H1 (cell line): ENCODE measurements at regions not wholly inside any gene's neighbourhood (a gene's known extent, or its start where the extent isn't known, plus 50 kb on each side); places are given as distances from the start of the nearest gene placed in this dataset.
A peak's percentile ranks its signal among the peaks of the same experiment; 100 is the strongest.

ENCODE experiments used
- ATF2 ChIP-seq: IDR thresholded peaks from 2 replicates; pipeline ENCODE4 v1.6.1; 2012; ENCODE audit warnings: low read length, inconsistent platforms
- BRCA1 ChIP-seq: IDR thresholded peaks from 2 replicates; pipeline ENCODE4 v1.6.1; 2012; ENCODE audit warnings: low read depth, low read length, improper control_type of control experiment
- CTBP2 ChIP-seq: IDR thresholded peaks from 2 replicates; pipeline ENCODE4 v1.7.0; 2011; ENCODE audit warnings: borderline replicate concordance, mild to moderate bottlenecking, moderate library complexity, mixed read lengths, low read length; ENCODE audit not compliant: insufficient read depth, insufficient read length
- E2F6 ChIP-seq: IDR thresholded peaks from 2 replicates; pipeline ENCODE4 v1.6.1; 2012; ENCODE audit warnings: inconsistent platforms
- EP300 ChIP-seq, 2 experiments: IDR thresholded peaks; 1 replicate in 1 of 2; 2 replicates in 1 of 2; pipeline ENCODE4 v1.6.1; 2011 to 2012; ENCODE audit warnings: low read depth in 2 of 2, low read length in 2 of 2, mild to moderate bottlenecking in 2 of 2, borderline replicate concordance in 1 of 2, inconsistent platforms in 1 of 2, moderate library complexity in 1 of 2
- GABPA ChIP-seq: IDR thresholded peaks from 2 replicates; pipeline ENCODE4 v1.6.1; 2011; ENCODE audit warnings: mild to moderate bottlenecking, low read length, moderate library complexity, borderline replicate concordance; ENCODE audit not compliant: insufficient read depth
- HDAC6 ChIP-seq: IDR thresholded peaks from one replicate; pipeline ENCODE4 v1.7.1; 2012; ENCODE audit warnings: low read depth, mild to moderate bottlenecking, inconsistent platforms, low read length, moderate library complexity
- JUND ChIP-seq: IDR thresholded peaks from 2 replicates; pipeline ENCODE4 v1.6.1; 2011; ENCODE audit warnings: mild to moderate bottlenecking, improper control_type of control experiment, low read length
- NANOG ChIP-seq: IDR thresholded peaks from 2 replicates; pipeline ENCODE4 v1.6.1; 2011; ENCODE audit warnings: low read length, low read depth, mild to moderate bottlenecking, inconsistent platforms; ENCODE audit not compliant: insufficient read depth, poor library complexity, severe bottlenecking
- POLR2A ChIP-seq, 2 experiments: IDR thresholded peaks; 1 replicate in 1 of 2; 2 replicates in 1 of 2; pipeline ENCODE4 v1.6.1; 2011; ENCODE audit warnings: low read depth in 2 of 2, low read length in 2 of 2, mild to moderate bottlenecking in 2 of 2; ENCODE audit errors: control extremely low read depth in 1 of 2
- RAD21 ChIP-seq, 2 experiments: IDR thresholded peaks in 1 of 2; conservative IDR thresholded peaks in 1 of 2; 2 replicates each; pipeline ENCODE4 v1.6.1; 2011; ENCODE audit warnings: low read depth in 2 of 2, low read length in 2 of 2, improper control_type of control experiment in 1 of 2, inconsistent platforms in 1 of 2, mild to moderate bottlenecking in 1 of 2, moderate library complexity in 1 of 2
- SIN3A ChIP-seq, 2 experiments: IDR thresholded peaks in 1 of 2; conservative IDR thresholded peaks in 1 of 2; 2 replicates each; pipeline ENCODE4 v1.6.1; 2011 to 2012; ENCODE audit warnings: low read length in 2 of 2, improper control_type of control experiment in 1 of 2, low read depth in 1 of 2, mild to moderate bottlenecking in 1 of 2
- SIX5 ChIP-seq: IDR thresholded peaks from 2 replicates; pipeline ENCODE4 v1.6.1; 2011; ENCODE audit warnings: mild to moderate bottlenecking, low read depth, low read length
- SP2 ChIP-seq: IDR thresholded peaks from 2 replicates; pipeline ENCODE4 v1.6.1; 2012; ENCODE audit warnings: mild to moderate bottlenecking, low read length, inconsistent platforms
- SUZ12 ChIP-seq: fragments of 200-600 bp; sonication (generic); IDR thresholded peaks from 2 replicates; pipeline ENCODE4 v1.6.1; 2012; ENCODE audit warnings: mild to moderate bottlenecking, inconsistent platforms, low read length, moderate library complexity, mixed read lengths
- ZNF274 ChIP-seq: IDR thresholded peaks from 2 replicates; pipeline ENCODE4 v1.7.0; 2012; ENCODE audit warnings: low read length, borderline replicate concordance; ENCODE audit errors: extremely low read depth

DNA sequence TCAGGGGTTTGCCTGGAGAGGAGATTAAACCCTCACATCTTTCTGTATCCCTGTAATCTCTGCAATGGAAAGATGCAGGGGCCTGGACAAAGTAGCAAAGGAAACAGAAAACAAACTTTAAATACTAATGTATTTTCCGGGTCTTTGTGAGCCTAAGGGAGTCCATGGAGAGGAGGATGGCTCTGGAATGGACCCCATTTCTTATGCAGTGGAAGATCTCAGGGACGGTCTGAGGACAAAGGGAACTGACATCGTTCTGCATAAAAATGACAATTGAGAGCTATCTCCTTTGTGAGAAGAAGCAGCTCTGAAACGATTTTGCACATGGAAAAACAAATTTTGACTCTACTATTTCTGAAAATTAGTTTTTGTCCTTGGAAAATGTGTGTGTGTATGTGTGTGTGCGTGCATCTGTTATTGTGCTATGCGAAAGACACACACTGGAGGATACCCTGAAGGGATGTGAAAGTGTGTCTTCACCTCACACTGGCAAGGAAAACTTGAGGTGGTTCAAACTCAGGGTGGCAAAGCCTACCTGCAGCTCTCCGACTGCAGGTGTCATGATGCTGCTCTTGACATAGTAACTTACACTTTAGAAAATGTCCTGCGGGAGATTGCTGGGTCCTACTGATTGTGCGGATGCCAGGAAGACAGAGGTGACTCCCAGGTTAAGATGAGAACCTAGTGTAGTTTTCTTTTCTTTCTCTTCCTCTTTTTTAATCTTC, 126.4 kb upstream of the JADE1 start (continued):
- TF ChIP-seq ATF2 (0 out of 2 replicates have a peak, but pooled peaks have one; percentile 6), NANOG (peak; percentile 89), SP2 (no peak), SIX5 (no peak), E2F6 (no peak), EP300 (IDR thresholded peaks at IDR 0.05; ENCODE audit: borderline replicate concordance in 1 of 2, low read depth in 2 of 2, low read length in 2 of 2) (no peak), HDAC6 (no peak), JUND (no peak), RAD21 (IDR thresholded peaks at IDR 0.05 in 1 of 2, conservative IDR thresholded peaks at IDR 0.05 in 1 of 2; ENCODE audit: low read depth in 2 of 2, low read length in 2 of 2) (peak; percentile 16 to 28; a peak in 2 of 4 replicates), POLR2A (IDR thresholded peaks at IDR 0.05; ENCODE audit: control extremely low read depth in 1 of 2, low read depth in 2 of 2, low read length in 2 of 2) (peak in 1 of 2 experiments; percentile 46; a peak in 1 of 3 replicates), ZNF274 (no peak), CTBP2 (no peak), GABPA (no peak), BRCA1 (no peak), SIN3A (conservative IDR thresholded peaks at IDR 0.05 in 1 of 2, IDR thresholded peaks at IDR 0.05 in 1 of 2; ENCODE audit: low read depth in 1 of 2, low read length in 2 of 2) (0 out of 4 replicates have a peak, but pooled peaks of 1 of the 2 experiments have one; percentile 70), SUZ12 (no peak)
- TF ChIP-seq, all 59 proteins: peak for 10
